ENCODE measurements at regions not wholly inside any gene's neighbourhood (a gene's known extent, or its start where the extent isn't known, plus 50 kb on each side); places are given as distances from the start of the nearest gene placed in this dataset.

DNA sequence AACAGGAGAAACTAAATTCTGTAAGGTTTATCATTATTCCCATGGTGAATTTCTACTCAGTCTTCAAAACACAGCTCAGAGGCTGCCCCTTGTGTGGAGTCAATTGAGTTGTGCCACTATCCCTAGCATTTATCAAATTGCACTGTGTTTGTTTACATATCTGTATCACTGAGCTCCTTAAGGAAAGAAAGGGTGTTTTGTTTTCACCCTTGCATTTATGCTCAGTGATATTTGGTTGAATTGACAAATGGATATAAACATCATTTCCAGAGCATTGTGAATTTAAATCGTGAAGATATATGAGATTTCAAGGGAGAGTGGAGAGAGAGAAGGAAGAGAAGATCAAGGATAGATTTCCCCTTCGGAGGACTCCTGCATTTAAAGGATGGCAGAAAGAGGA, 55.1 kb upstream of the TNFRSF19 start:
- TF ChIP-seq, protein P1, sequence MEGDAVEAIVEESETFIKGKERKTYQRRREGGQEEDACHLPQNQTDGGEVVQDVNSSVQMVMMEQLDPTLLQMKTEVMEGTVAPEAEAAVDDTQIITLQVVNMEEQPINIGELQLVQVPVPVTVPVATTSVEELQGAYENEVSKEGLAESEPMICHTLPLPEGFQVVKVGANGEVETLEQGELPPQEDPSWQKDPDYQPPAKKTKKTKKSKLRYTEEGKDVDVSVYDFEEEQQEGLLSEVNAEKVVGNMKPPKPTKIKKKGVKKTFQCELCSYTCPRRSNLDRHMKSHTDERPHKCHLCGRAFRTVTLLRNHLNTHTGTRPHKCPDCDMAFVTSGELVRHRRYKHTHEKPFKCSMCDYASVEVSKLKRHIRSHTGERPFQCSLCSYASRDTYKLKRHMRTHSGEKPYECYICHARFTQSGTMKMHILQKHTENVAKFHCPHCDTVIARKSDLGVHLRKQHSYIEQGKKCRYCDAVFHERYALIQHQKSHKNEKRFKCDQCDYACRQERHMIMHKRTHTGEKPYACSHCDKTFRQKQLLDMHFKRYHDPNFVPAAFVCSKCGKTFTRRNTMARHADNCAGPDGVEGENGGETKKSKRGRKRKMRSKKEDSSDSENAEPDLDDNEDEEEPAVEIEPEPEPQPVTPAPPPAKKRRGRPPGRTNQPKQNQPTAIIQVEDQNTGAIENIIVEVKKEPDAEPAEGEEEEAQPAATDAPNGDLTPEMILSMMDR (IDR thresholded peaks at IDR 0.05) = no peak
- TF ChIP-seq RAD21 (IDR thresholded peaks at IDR 0.05; ENCODE audit: low read length) = no peak

Measured in SK-N-SH (cell line).